ENCODE measurements at regions not wholly inside any gene's neighbourhood (a gene's known extent, or its start where the extent isn't known, plus 50 kb on each side); places are given as distances from the start of the nearest gene placed in this dataset.

- TF ChIP-seq CTCF (IDR thresholded peaks at IDR 0.05) (no peak), SP1 (CRISPR knock-in tag; conservative IDR thresholded peaks at IDR 0.05) (no peak), NFE2L1 (CRISPR knock-in tag; IDR thresholded peaks at IDR 0.05) (no peak), KAT7 (CRISPR knock-in tag; IDR thresholded peaks at IDR 0.05; ENCODE audit: borderline replicate concordance) (no peak), TEAD4 (CRISPR knock-in tag; IDR thresholded peaks at IDR 0.05) (no peak)
- TF ChIP-seq, protein P1, sequence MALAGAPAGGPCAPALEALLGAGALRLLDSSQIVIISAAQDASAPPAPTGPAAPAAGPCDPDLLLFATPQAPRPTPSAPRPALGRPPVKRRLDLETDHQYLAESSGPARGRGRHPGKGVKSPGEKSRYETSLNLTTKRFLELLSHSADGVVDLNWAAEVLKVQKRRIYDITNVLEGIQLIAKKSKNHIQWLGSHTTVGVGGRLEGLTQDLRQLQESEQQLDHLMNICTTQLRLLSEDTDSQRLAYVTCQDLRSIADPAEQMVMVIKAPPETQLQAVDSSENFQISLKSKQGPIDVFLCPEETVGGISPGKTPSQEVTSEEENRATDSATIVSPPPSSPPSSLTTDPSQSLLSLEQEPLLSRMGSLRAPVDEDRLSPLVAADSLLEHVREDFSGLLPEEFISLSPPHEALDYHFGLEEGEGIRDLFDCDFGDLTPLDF (CRISPR knock-in tag; IDR thresholded peaks at IDR 0.05), result no peak
Observed at GRCh38 chr7:19587291-19587690, 121.5 kb downstream of the POLR1F start.
